ENCODE measurements at regions not wholly inside any gene's neighbourhood (a gene's known extent, or its start where the extent isn't known, plus 50 kb on each side); places are given as distances from the start of the nearest gene placed in this dataset.

DNA sequence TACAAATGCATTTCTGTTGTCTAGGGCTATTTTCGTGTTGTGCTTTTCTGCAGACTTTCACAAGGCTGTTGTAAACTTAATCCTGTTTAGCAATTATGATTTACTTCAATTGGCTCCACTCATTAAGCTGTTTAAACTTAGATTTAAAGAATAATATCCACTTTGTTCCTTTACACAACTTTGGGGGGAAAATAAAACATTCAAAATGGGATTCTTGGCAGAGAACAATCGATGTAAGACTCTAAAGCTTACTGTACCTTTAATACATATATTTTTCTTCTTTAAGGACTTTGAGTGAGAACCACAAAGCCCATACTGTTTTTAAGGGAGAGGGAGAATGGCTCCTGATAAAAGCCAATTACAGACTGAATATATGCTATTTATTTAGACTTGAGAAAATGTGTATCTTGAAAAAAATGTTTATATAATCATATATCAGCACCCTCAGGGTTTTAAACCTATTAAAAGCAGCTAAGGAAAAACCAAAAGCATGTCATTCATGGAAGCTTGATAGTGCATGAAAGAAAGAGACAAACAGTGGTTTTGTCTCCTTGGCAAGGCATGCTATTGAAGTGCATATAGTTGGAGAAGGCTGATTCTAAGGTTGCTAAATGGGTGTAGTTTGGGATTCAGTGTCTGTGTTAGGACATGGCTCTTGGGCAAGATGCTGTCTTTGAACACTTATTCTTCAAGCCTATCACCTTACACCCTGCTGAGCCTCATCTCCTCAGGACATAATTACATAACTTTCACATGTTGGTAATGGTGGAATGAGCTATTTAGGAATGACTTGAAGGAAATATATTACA, 293.4 kb upstream of the TBC1D5 start:
- ChIA-PET CTCF (interaction anchor here (1.0 to 1.1 kb wide), 2 partner anchors 8 to 259 kb away, joined by 3 to 4 read pairs; no protein-coding TSS in a partner anchor), POLR2A (no interaction called here)
- TF ChIP-seq, protein P1, sequence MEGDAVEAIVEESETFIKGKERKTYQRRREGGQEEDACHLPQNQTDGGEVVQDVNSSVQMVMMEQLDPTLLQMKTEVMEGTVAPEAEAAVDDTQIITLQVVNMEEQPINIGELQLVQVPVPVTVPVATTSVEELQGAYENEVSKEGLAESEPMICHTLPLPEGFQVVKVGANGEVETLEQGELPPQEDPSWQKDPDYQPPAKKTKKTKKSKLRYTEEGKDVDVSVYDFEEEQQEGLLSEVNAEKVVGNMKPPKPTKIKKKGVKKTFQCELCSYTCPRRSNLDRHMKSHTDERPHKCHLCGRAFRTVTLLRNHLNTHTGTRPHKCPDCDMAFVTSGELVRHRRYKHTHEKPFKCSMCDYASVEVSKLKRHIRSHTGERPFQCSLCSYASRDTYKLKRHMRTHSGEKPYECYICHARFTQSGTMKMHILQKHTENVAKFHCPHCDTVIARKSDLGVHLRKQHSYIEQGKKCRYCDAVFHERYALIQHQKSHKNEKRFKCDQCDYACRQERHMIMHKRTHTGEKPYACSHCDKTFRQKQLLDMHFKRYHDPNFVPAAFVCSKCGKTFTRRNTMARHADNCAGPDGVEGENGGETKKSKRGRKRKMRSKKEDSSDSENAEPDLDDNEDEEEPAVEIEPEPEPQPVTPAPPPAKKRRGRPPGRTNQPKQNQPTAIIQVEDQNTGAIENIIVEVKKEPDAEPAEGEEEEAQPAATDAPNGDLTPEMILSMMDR (IDR thresholded peaks at IDR 0.05; ENCODE audit: insufficient read depth, low read depth, low read length), result no peak

DNA sequence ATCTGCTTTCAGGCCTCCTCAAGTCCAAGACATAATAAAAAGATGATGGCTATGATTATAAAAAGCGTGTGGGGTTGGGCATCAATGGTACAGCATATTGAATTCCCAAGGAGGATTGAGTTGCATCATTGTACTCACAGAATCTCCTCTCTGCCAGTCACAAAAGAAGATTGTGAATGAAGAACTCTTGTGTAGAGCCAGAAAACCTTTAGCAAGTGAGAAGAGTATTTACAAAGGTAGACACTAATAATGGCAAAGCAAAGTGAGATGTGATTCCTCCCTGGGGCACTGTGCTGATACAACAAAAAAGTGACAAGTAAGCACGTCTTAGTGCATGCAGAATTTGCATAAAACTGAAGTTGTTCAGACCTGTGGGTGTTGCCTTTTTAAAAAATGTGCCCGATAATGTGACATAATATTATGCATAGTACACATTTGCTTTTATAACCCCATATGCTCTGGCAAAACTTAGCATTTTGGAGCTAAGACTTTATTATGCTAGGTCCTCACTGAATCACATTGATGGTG, 291.2 kb upstream of the TBC1D5 start:
- no peak for DNase-seq (ENCODE audit: low read depth)
- Histone ChIP-seq H3K27me3 (ENCODE audit: control insufficient read depth, insufficient read depth, low read length) (no peaks in the 10 kb centered on the region), H3K4me3 (ENCODE audit: low read depth, low read length) (no peak overlapping the region), H3K36me3 (ENCODE audit: control insufficient read depth, insufficient read depth, low read length) (no peaks in the 10 kb centered on the region)
- TF ChIP-seq, protein P1 (IDR thresholded peaks at IDR 0.05; ENCODE audit: insufficient read depth, low read depth, low read length), result no peak
- POLR2A ChIA-PET, result no interaction called here
- CTCF ChIA-PET, result interaction anchor here (1.1 kb wide), 1 partner anchor 26 kb away, joined by 5 read pairs; no protein-coding TSS in a partner anchor

More for the DNA sequence above, 293.4 kb upstream of the TBC1D5 start:
- no peaks in the 10 kb centered on the region for H3K36me3 ChIP-seq (ENCODE audit: control insufficient read depth, insufficient read depth, low read length)
- no peak for DNase-seq (ENCODE audit: low read depth)
- no peak overlapping the region for H3K4me3 ChIP-seq (ENCODE audit: low read depth, low read length)
- H3K27me3 ChIP-seq (ENCODE audit: control insufficient read depth, insufficient read depth, low read length), result no peaks in the 10 kb centered on the region

DNA sequence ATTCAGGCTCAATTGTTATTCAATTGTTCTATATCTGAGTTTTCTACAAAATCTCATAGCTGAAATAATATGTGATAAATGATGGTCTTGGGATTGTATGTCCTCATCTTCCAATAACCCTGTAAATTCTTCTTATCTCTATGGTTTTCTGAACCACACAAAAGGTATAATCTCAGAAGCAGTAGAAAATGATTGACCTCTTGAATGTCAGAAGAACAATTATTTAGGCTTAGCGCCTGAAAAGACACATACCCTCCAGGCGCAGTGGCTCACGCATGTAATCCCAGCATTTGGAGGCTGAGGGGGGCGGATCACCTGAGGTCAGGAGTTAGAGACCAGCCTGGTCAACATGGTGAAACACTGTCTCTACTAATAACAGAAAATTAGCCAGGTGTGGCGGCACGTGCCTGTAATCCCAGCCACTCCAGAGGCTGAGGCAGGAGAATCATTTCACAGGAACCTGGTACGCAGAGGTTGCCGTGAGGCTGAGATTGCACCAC, 288.0 kb upstream of the TBC1D5 start:
- ChIA-PET CTCF (no interaction called here), POLR2A (no interaction called here)
- Histone ChIP-seq H3K27me3 (ENCODE audit: control insufficient read depth, insufficient read depth, low read length) (no peaks in the 10 kb centered on the region), H3K4me3 (ENCODE audit: low read depth, low read length) (no peak overlapping the region), H3K36me3 (ENCODE audit: control insufficient read depth, insufficient read depth, low read length) (no peaks in the 10 kb centered on the region)
- DNase-seq (ENCODE audit: low read depth), result no peak
- TF ChIP-seq, protein P1 (IDR thresholded peaks at IDR 0.05; ENCODE audit: insufficient read depth, low read depth, low read length), result no peak

DNA sequence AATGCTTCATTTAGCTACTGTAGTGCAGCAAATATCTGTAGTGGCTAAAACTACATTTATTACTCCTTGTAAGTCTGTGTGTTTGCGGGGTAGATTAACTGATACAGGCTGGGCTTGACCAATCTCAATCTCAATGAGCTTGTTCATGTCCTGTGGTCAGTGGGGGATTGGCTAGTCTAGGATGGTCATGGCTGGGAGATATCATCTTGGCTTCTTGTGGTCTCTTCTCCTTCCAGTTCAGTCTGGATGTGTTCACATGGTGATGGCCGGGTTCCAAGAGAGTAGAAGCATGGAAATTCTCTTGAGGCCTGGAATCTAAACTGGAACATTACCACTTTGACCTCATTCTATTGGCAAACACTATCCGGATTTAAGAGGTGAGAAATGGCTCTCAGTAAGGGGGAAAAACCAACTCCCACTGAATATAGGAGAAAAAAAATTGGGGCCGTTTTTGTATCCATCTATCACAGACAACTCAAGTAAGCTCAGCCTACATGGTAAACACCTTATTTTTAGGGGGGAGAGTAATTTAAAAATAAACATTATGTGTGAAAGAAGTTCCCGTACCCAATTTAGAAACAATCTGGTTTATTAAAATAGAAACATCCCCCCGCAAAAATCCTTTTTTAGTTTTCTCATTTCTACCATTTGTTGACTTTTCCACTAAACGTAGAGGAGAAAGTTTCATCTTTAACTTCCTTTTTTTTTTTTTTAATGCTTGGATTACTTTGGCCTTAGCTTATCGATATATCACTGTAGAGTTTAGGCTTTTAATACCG, 284.9 kb upstream of the TBC1D5 start:
- Histone ChIP-seq H3K4me3 (ENCODE audit: low read depth, low read length) (no peak overlapping the region), H3K36me3 (ENCODE audit: control insufficient read depth, insufficient read depth, low read length) (no peaks in the 10 kb centered on the region), H3K27me3 (ENCODE audit: control insufficient read depth, insufficient read depth, low read length) (no peaks in the 10 kb centered on the region)
- ChIA-PET CTCF (no interaction called here), POLR2A (no interaction called here)
- DNase-seq (ENCODE audit: low read depth), result no peak
- TF ChIP-seq, protein P1 (IDR thresholded peaks at IDR 0.05; ENCODE audit: insufficient read depth, low read depth, low read length), result no peak

DNA sequence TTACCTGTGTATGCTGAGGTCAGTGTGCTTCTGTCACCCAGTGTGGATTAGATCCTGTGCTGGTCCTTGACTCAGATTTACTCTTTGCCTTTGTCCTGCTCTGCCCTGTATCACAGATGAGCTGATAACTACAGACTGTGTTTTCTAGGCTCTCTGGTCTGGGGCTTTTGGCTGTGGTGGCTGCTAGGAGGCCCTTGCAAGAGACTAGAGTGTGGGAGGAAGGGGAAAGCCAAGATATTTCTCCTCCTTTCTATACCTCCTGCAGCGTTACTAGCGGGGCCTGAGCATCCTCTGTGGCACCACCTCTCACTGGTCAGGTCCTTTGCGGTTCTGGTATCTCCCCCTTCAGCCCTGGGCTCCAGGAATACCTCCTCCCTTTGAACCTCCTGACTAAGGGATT, 282.3 kb upstream of the TBC1D5 start:
- Histone ChIP-seq H3K36me3 (ENCODE audit: control insufficient read depth, insufficient read depth, low read length) (no peaks in the 10 kb centered on the region), H3K27me3 (ENCODE audit: control insufficient read depth, insufficient read depth, low read length) (no peaks in the 10 kb centered on the region; the same call in 1 of the 2 replicates), H3K4me3 (ENCODE audit: low read depth, low read length) (no peak overlapping the region)
- TF ChIP-seq, protein P1 (IDR thresholded peaks at IDR 0.05; ENCODE audit: insufficient read depth, low read depth, low read length), result no peak
- DNase-seq (ENCODE audit: low read depth), result no peak
- ChIA-PET POLR2A (no interaction called here), CTCF (no interaction called here)

All from BJ (cell line).